Common myeloid progenitor, CD34-positive (primary cell): ENCODE measurements at regions not wholly inside any gene's neighbourhood (a gene's known extent, or its start where the extent isn't known, plus 50 kb on each side); places are given as distances from the start of the nearest gene placed in this dataset.
"Not testable (repeated sequence)": the region's sequence is repeated elsewhere in the genome, so short reads cannot be mapped to it uniquely, and the experiment has no call there.

Source experiments
- CTCF ChIA-PET: fragments of 350-600 bp; sonication (Branson Sonifier 250); formaldehyde crosslinking; loops from one replicate; lab custom pipeline; 2021; ENCODE audit warnings: antibody characterized with exemption; lab: Charles Lee
- POLR2A ChIA-PET: fragments of 350-600 bp; sonication (Branson Sonifier 250); formaldehyde crosslinking; loops from one replicate; lab custom pipeline; 2021; ENCODE audit warnings: antibody characterized with exemption; lab: Charles Lee
- DNase-seq, 3 donors: peaks; one replicate each; pipeline versions ENCODE4 v3.0.0 to v3.0.0-alpha.2; 2013
- H3K27ac ChIP-seq, 2 experiments: 1 replicate in 1 of 2; 2 replicates in 1 of 2; pipeline ENCODE4 v1.7.0; 2013; ENCODE audit warnings: inconsistent platforms in 2 of 2, low read length in 2 of 2, mild to moderate bottlenecking in 2 of 2, low read depth in 1 of 2, moderate library complexity in 1 of 2; ENCODE audit not compliant: severe bottlenecking in 2 of 2, insufficient read depth in 1 of 2, poor library complexity in 1 of 2
- H3K27me3 ChIP-seq, 5 experiments: replicated peaks in 2 of 5; 1 replicate in 3 of 5; 2 replicates in 2 of 5; pipeline versions ENCODE4 v1.6.1 to v1.7.0; 2013; ENCODE audit warnings: low read length in 4 of 5, mild to moderate bottlenecking in 2 of 5, moderate library complexity in 2 of 5, inconsistent platforms in 1 of 5; ENCODE audit not compliant: insufficient read depth in 5 of 5, control insufficient read depth in 4 of 5
- H3K36me3 ChIP-seq, 4 experiments: 1 replicate in 2 of 4; 2 replicates in 2 of 4; pipeline versions ENCODE4 v1.6.1 to v1.7.0; 2013; ENCODE audit warnings: low read length in 3 of 4, control low read depth in 1 of 4, mild to moderate bottlenecking in 1 of 4; ENCODE audit not compliant: control insufficient read depth in 4 of 4, insufficient read depth in 4 of 4
- H3K4me1 ChIP-seq, 4 experiments: 1 replicate in 3 of 4; 2 replicates in 1 of 4; pipeline versions ENCODE4 v1.6.1 to v1.7.1; 2013; ENCODE audit warnings: low read length in 3 of 4, mild to moderate bottlenecking in 3 of 4, control low read depth in 1 of 4, inconsistent platforms in 1 of 4, moderate library complexity in 1 of 4; ENCODE audit not compliant: control insufficient read depth in 4 of 4, insufficient read depth in 4 of 4; ENCODE audit errors: control extremely low read depth in 1 of 4
- H3K4me3 ChIP-seq, 7 experiments: 1 replicate in 4 of 7; 2 replicates in 3 of 7; pipeline versions ENCODE4 v1.5.1 to v1.7.0; 2013; ENCODE audit warnings: mild to moderate bottlenecking in 7 of 7, low read length in 6 of 7, moderate library complexity in 6 of 7, inconsistent platforms in 2 of 7, low read depth in 2 of 7, control low read depth in 1 of 7; ENCODE audit not compliant: insufficient read depth in 4 of 7, control insufficient read depth in 1 of 7; ENCODE audit errors: extremely low read depth in 1 of 7
- H3K9me3 ChIP-seq, 5 experiments: 1 replicate in 4 of 5; 2 replicates in 1 of 5; pipeline versions ENCODE4 v1.6.1 to v1.7.1; 2013; ENCODE audit warnings: low read length in 4 of 5, mild to moderate bottlenecking in 2 of 5, inconsistent platforms in 1 of 5, low read depth in 1 of 5, moderate library complexity in 1 of 5; ENCODE audit not compliant: control insufficient read depth in 4 of 5, insufficient read depth in 2 of 5; ENCODE audit errors: control extremely low read depth in 1 of 5
- WGBS: methylation state at CpG from one replicate; pipeline ENCODE4 v1.1.5; 2013; ENCODE audit not compliant: insufficient coverage; 5-methylcytosine and 5-hydroxymethylcytosine counted together

- Histone ChIP-seq H3K4me1 (no peaks in the 10 kb centered on the region), H3K36me3 (peaks cover 0 to 2% (median 0%) of the 10 kb centered on the region in 4 experiments), H3K9me3 (no peaks in the 10 kb centered on the region), H3K4me3 (no peak overlapping the region), H3K27me3 (no peaks in the 10 kb centered on the region), H3K27ac (no peak overlapping the region)
- WGBS, result no CpG with 5 or more reads among the region's 2 CpGs
- no peak for DNase-seq
- POLR2A ChIA-PET, result no interaction called here
- CTCF ChIA-PET, result no interaction called here
These were observed 239.4 kb upstream of the HSFY2 start for GRCh38 chrY:19012985-19013384.

- WGBS, result no CpG with 5 or more reads among the region's 3 CpGs
- H3K4me1 ChIP-seq, result no peaks in the 10 kb centered on the region
- no peak for DNase-seq
- ChIA-PET CTCF (no interaction called here), POLR2A (no interaction called here)
- no peaks in the 10 kb centered on the region for H3K27me3 ChIP-seq
- H3K4me3 ChIP-seq, result no peak overlapping the region
- H3K27ac ChIP-seq, result no peak overlapping the region
- H3K9me3 ChIP-seq, result no peaks in the 10 kb centered on the region
- H3K36me3 ChIP-seq, result peaks cover 0 to 2% (median 0%) of the 10 kb centered on the region in 4 experiments
These were observed 238.1 kb upstream of the HSFY2 start for GRCh38 chrY:19011605-19012090.

- no peak for DNase-seq
- ChIA-PET CTCF (no interaction called here), POLR2A (no interaction called here)
- H3K4me3 ChIP-seq, result no peak overlapping the region
- WGBS, result no CpG with 5 or more reads among the region's 2 CpGs
- no peaks in the 10 kb centered on the region for H3K4me1 ChIP-seq
- H3K27me3 ChIP-seq, result no peaks in the 10 kb centered on the region
- no peaks in the 10 kb centered on the region for H3K36me3 ChIP-seq
- H3K27ac ChIP-seq, result no peak overlapping the region
- H3K9me3 ChIP-seq, result no peaks in the 10 kb centered on the region
These were observed 232.7 kb upstream of the HSFY2 start for GRCh38 chrY:19006234-19006633.

- no peaks in the 10 kb centered on the region for H3K27me3 ChIP-seq
- no peak overlapping the region for H3K27ac ChIP-seq
- H3K4me3 ChIP-seq, result no peak overlapping the region
- no peak for DNase-seq
- CTCF ChIA-PET, result no interaction called here
- POLR2A ChIA-PET, result no interaction called here
- no peaks in the 10 kb centered on the region for H3K36me3 ChIP-seq
- no peaks in the 10 kb centered on the region for H3K4me1 ChIP-seq
- WGBS, result no CpG with 5 or more reads among the region's 7 CpGs
- no peaks in the 10 kb centered on the region for H3K9me3 ChIP-seq
These were observed 232.0 kb upstream of the HSFY2 start for GRCh38 chrY:19005579-19005978.

GRCh38 chrY:18997635-18998240 lies 224.2 kb upstream of the HSFY2 start:
- Histone ChIP-seq H3K27me3 (no peaks in the 10 kb centered on the region), H3K4me1 (no peaks in the 10 kb centered on the region), H3K4me3 (no peak overlapping the region), H3K27ac (no peak overlapping the region), H3K9me3 (no peaks in the 10 kb centered on the region), H3K36me3 (no peaks in the 10 kb centered on the region)
- CTCF ChIA-PET, result no interaction called here
- WGBS, result no CpG with 5 or more reads among the region's 2 CpGs
- peak in 1 of 3 donors; percentile 1 for DNase-seq
- POLR2A ChIA-PET, result no interaction called here

GRCh38 chrY:18993480-18993879 lies 219.9 kb upstream of the HSFY2 start:
- DNase-seq, result no peak
- POLR2A ChIA-PET, result no interaction called here
- CTCF ChIA-PET, result no interaction called here
- Histone ChIP-seq H3K27me3 (no peaks in the 10 kb centered on the region), H3K27ac (no peak overlapping the region), H3K4me1 (no peaks in the 10 kb centered on the region), H3K36me3 (no peaks in the 10 kb centered on the region), H3K4me3 (no peak overlapping the region), H3K9me3 (no peaks in the 10 kb centered on the region)
- WGBS, result no CpG with 5 or more reads among the region's 4 CpGs

- H3K27ac ChIP-seq, CTCF ChIA-PET, H3K4me3 ChIP-seq, H3K9me3 ChIP-seq, H3K36me3 ChIP-seq, H3K4me1 ChIP-seq, POLR2A ChIA-PET, H3K27me3 ChIP-seq, DNase-seq: not testable (repeated sequence)
- no CpG with 5 or more reads among the region's 52 CpGs for WGBS
These were observed 219.1 kb upstream of the HSFY2 start for GRCh38 chrY:18992684-18993083.
